GM12878 (cell line): ENCODE measurements at regions not wholly inside any gene's neighbourhood (a gene's known extent, or its start where the extent isn't known, plus 50 kb on each side); places are given as distances from the start of the nearest gene placed in this dataset.
A peak's percentile ranks its signal among the peaks of the same experiment; 100 is the strongest.

Experiments
- ATAC-seq: fragments of 200-7000 bp; cut with Tn5 transposase; 3 replicates; pipeline ENCODE4 v1.9.1; 2020; ENCODE audit warnings: mild to moderate bottlenecking, moderate library complexity
- BruUV-seq: library from RNA; stranded (reverse); fragments of 400-500 nt; replicated peaks from 2 replicates; lab custom pipeline; 2021; lab: Mats Ljungman, UMichigan
- CTCF ChIA-PET: fragments of 300-600 bp; sonication (Branson Sonifier 250); formaldehyde crosslinking; extraction: SDS; loops from one replicate; lab custom pipeline; 2021; ENCODE audit warnings: inconsistent platforms; lab: Yijun Ruan, JAX
- POLR2A ChIA-PET: fragments of 350-600 bp; formaldehyde crosslinking; extraction: SDS; loops from one replicate; lab custom pipeline; 2021; ENCODE audit warnings: inconsistent platforms; lab: Charles Lee
- RAD21 ChIA-PET: fragments of 300-600 bp; sonication (Branson Sonifier 250); formaldehyde crosslinking; loops from one replicate; lab custom pipeline; 2023; ENCODE audit warnings: antibody characterized with exemption; ENCODE audit not compliant: unreplicated experiment; lab: Charles Lee
- SMC1A ChIA-PET: fragments of 300-600 bp; sonication (Branson Sonifier 250); formaldehyde crosslinking; loops from one replicate; lab custom pipeline; 2023; ENCODE audit not compliant: unreplicated experiment, uncharacterized antibody; lab: Charles Lee
- DNase-seq: peaks from one replicate; pipeline ENCODE4 v3.0.0-alpha.2; 2011; ENCODE audit warnings: low read depth, low spot score
- FAIRE-seq: peaks from 3 replicates; lab custom pipeline; 2011; peaks lifted over from hg19 to GRCh38; lab: Jason Lieb, UNC
- H2AFZ ChIP-seq: 2 replicates; pipeline ENCODE4 v1.6.0; 2011; ENCODE audit warnings: low read depth, low read length, control low read depth; ENCODE audit not compliant: control insufficient read depth
- H3K27ac ChIP-seq: 2 replicates; pipeline ENCODE4 v1.5.1; 2011; ENCODE audit warnings: control low read depth; ENCODE audit not compliant: control insufficient read depth, insufficient read depth
- H3K27me3 ChIP-seq, 2 experiments: replicated peaks in 1 of 2; 2 replicates each; pipeline versions ENCODE4 v1.6.0 to v1.6.1; 2011; ENCODE audit warnings: low read length in 1 of 2; ENCODE audit not compliant: control insufficient read depth in 2 of 2, insufficient read depth in 2 of 2
- H3K36me3 ChIP-seq, 2 experiments: 2 replicates each; pipeline ENCODE4 v1.5.1; 2011; ENCODE audit warnings: low read length in 1 of 2; ENCODE audit not compliant: control insufficient read depth in 2 of 2, insufficient read depth in 2 of 2
- H3K4me1 ChIP-seq: 2 replicates; pipeline ENCODE4 v1.6.1; 2011; ENCODE audit warnings: mild to moderate bottlenecking, low read length, moderate library complexity, mixed read lengths; ENCODE audit not compliant: control insufficient read depth, insufficient read depth
- H3K4me2 ChIP-seq: 2 replicates; pipeline ENCODE4 v1.6.0; 2011; ENCODE audit warnings: control low read depth; ENCODE audit not compliant: control insufficient read depth, insufficient read depth
- H3K4me3 ChIP-seq: fragments of 200-600 bp; sonication (generic); 2 replicates; pipeline ENCODE4 v1.5.1; 2016
- H3K79me2 ChIP-seq: 2 replicates; pipeline ENCODE4 v1.6.0; 2011; ENCODE audit warnings: low read length; ENCODE audit not compliant: control insufficient read depth, insufficient read depth
- H3K9ac ChIP-seq: 2 replicates; pipeline ENCODE4 v1.8.0; 2011; ENCODE audit warnings: low read length, control low read depth, mixed read lengths; ENCODE audit not compliant: control insufficient read depth, insufficient read depth
- H3K9me3 ChIP-seq: replicated peaks from 3 replicates; pipeline ENCODE4 v1.5.1; 2011; ENCODE audit warnings: mild to moderate bottlenecking, low read length; ENCODE audit not compliant: control insufficient read depth, insufficient read depth
- H4K20me1 ChIP-seq: 2 replicates; pipeline ENCODE4 v1.6.0; 2011; ENCODE audit not compliant: control insufficient read depth, insufficient read depth
- BCLAF1 ChIP-seq: fragments of 450-650 bp; IDR thresholded peaks from 2 replicates; pipeline ENCODE4 v1.6.1; 2017; ENCODE audit warnings: antibody characterized with exemption, mild to moderate bottlenecking, moderate library complexity
- CBX5 ChIP-seq: sonication (generic); IDR thresholded peaks from 2 replicates; pipeline ENCODE4 v1.6.1; 2016; ENCODE audit warnings: low read depth, moderate library complexity, mild to moderate bottlenecking, inconsistent platforms
- ELK1 ChIP-seq: IDR thresholded peaks from 2 replicates; pipeline ENCODE4 v1.6.1; 2012; ENCODE audit warnings: low read depth, low read length, improper control_type of control experiment
- ETV6 ChIP-seq, 2 experiments: fragments of 450-650 bp in 1 of 2; IDR thresholded peaks in 1 of 2; conservative IDR thresholded peaks in 1 of 2; 2 replicates each; pipeline ENCODE4 v1.6.1; 2014; ENCODE audit warnings: antibody characterized with exemption in 1 of 2, borderline replicate concordance in 1 of 2, low read depth in 1 of 2, mild to moderate bottlenecking in 1 of 2, moderate library complexity in 1 of 2
- FOS ChIP-seq: IDR thresholded peaks from 3 replicates; pipeline ENCODE4 v1.6.1; 2011; ENCODE audit warnings: borderline replicate concordance; ENCODE audit not compliant: insufficient read length; ENCODE audit errors: extremely low read depth
- FOXM1 ChIP-seq: IDR thresholded peaks from 2 replicates; pipeline ENCODE4 v1.6.1; 2012; ENCODE audit warnings: low read depth, mild to moderate bottlenecking, inconsistent platforms, low read length, moderate library complexity
- HDAC2 ChIP-seq: fragments of 200-600 bp; sonication (generic); IDR thresholded peaks from 2 replicates; pipeline ENCODE4 v1.6.1; 2017
- LARP7 ChIP-seq: fragments of 450-650 bp; IDR thresholded peaks from 2 replicates; pipeline ENCODE4 v1.6.1; 2017; ENCODE audit warnings: mild to moderate bottlenecking
- MXI1 ChIP-seq: fragments of 150-350 bp; IDR thresholded peaks from 2 replicates; pipeline ENCODE4 v1.6.1; 2011; ENCODE audit warnings: low read depth, mild to moderate bottlenecking, inconsistent platforms, low read length, improper control_type of control experiment
- POLR2AphosphoS2 ChIP-seq: IDR thresholded peaks from 2 replicates; pipeline ENCODE4 v1.6.1; 2011; ENCODE audit warnings: low read depth, mild to moderate bottlenecking, low read length, improper control_type of control experiment, moderate library complexity
- SPI1 ChIP-seq: IDR thresholded peaks from 2 replicates; pipeline ENCODE4 v1.6.1; 2011; ENCODE audit warnings: low read depth, mild to moderate bottlenecking, low read length, moderate library complexity, borderline replicate concordance; ENCODE audit not compliant: insufficient read depth
- SRF ChIP-seq, 2 experiments: IDR thresholded peaks; 2 replicates each; pipeline ENCODE4 v1.6.1; 2011; ENCODE audit warnings: low read depth in 2 of 2, low read length in 2 of 2, mild to moderate bottlenecking in 1 of 2, moderate library complexity in 1 of 2
- TCF12 ChIP-seq: IDR thresholded peaks from 2 replicates; pipeline ENCODE4 v1.6.1; 2011; ENCODE audit warnings: low read depth, mild to moderate bottlenecking, low read length
- USF1 ChIP-seq: IDR thresholded peaks from 2 replicates; pipeline ENCODE4 v1.6.1; 2011; ENCODE audit warnings: borderline replicate concordance, low read depth, mild to moderate bottlenecking, moderate library complexity, mixed read lengths, low read length; ENCODE audit not compliant: insufficient read depth; ENCODE audit errors: extremely low read length
- ZBTB40 ChIP-seq: fragments of 450-650 bp; IDR thresholded peaks from 2 replicates; pipeline ENCODE4 v1.6.1; 2016; ENCODE audit warnings: mild to moderate bottlenecking, moderate library complexity, borderline replicate concordance
- ZNF274 ChIP-seq: IDR thresholded peaks from one replicate; pipeline ENCODE4 v1.8.0; 2011; ENCODE audit not compliant: insufficient read length, insufficient read depth
- WGBS: methylation state at CpG from one replicate; pipeline ENCODE4 v1.1.6; 2016; ENCODE audit warnings: low lambda C conversion rate; ENCODE audit not compliant: insufficient replicate concordance, insufficient coverage; ENCODE audit errors: missing lambda C conversion rate; 5-methylcytosine and 5-hydroxymethylcytosine counted together
- in situ Hi-C: fragments of 300-500 bp; cut with MboI; formaldehyde crosslinking; loops from 9 replicates; pipeline ENCODE4 v1.14.3; 2018; ENCODE audit warnings: mixed read lengths
- intact Hi-C: fragments of 100-400 bp; cut with micrococcal nuclease; formaldehyde crosslinking; loops from one replicate; pipeline ENCODE4 v1.14.2; 2022; ENCODE audit not compliant: unreplicated experiment

- POLR2A ChIA-PET, result no interaction called here
- in situ Hi-C loops (no loop called here), intact Hi-C loops (no loop called here)
- H3K9ac ChIP-seq, result no peak overlapping the region
- CTCF ChIA-PET, result no interaction called here
- no peaks in the 10 kb centered on the region for H4K20me1 ChIP-seq
- FAIRE-seq (no peak), ATAC-seq (peak; percentile 44), DNase-seq (no peak)
- no peak overlapping the region for H3K4me2 ChIP-seq
- H3K27me3 ChIP-seq, result no peaks in the 10 kb centered on the region; a peak in 1 of 4 replicates
- H3K4me1 ChIP-seq, result no peaks in the 10 kb centered on the region
- no TSS peak for BruUV-seq
- no peaks in the 10 kb centered on the region for H3K9me3 ChIP-seq
- no peaks in the 10 kb centered on the region for H3K79me2 ChIP-seq
- RAD21 ChIA-PET, result no interaction called here
- no peak overlapping the region for H2AFZ ChIP-seq
- no peak overlapping the region for H3K4me3 ChIP-seq
- H3K36me3 ChIP-seq, result no peaks in the 10 kb centered on the region
- SMC1A ChIA-PET, result no interaction called here
- no peak overlapping the region for H3K27ac ChIP-seq
- 42% methylated on average over 5 of the region's 5 CpGs for WGBS
- TF ChIP-seq TCF12, result no peak
- TF ChIP-seq BCLAF1, result no peak
- TF ChIP-seq ZBTB40, result no peak
- TF ChIP-seq FOXM1, result no peak
- no peak for TF ChIP-seq POLR2AphosphoS2
- TF ChIP-seq HDAC2, result no peak
- TF ChIP-seq ETV6 (conservative IDR thresholded peaks at IDR 0.05 in 1 of 2, IDR thresholded peaks at IDR 0.05 in 1 of 2; ENCODE audit: borderline replicate concordance in 1 of 2, low read depth in 1 of 2), result no peak
- TF ChIP-seq SRF (IDR thresholded peaks at IDR 0.05; ENCODE audit: low read depth in 2 of 2, low read length in 2 of 2), result no peak
- no peak for TF ChIP-seq SPI1
- no peak for TF ChIP-seq ZNF274
- no peak for TF ChIP-seq LARP7
- no peak for TF ChIP-seq FOS
- no peak for TF ChIP-seq USF1
- no peak for TF ChIP-seq CBX5
- TF ChIP-seq MXI1, result no peak
- TF ChIP-seq ELK1, result no peak
Observed at GRCh38 chr6:125598422-125598821, 151.0 kb upstream of the HEY2 start.
